ENCODE measurements at regions not wholly inside any gene's neighbourhood (a gene's known extent, or its start where the extent isn't known, plus 50 kb on each side); places are given as distances from the start of the nearest gene placed in this dataset.

DNA sequence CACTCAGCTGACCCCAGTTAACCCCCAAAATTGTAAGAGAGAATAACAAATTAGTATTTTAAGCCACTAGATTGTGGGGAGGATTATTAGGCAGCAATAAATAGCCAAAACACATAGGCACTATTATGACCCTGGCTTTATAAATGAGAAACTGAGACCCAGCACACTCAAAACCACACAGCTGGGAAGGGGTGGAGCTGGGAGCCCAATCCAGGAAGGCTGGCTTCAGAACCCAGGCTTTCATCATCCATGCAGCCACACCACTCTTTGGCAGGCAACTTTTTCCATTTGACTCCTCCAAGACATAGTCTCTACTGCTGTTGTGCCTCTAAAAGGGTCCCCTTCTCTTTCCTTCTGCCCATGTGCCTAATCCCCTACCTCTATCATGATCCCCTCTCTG lies 253.8 kb downstream of the DHX15 start:
- TF ChIP-seq, protein P1, sequence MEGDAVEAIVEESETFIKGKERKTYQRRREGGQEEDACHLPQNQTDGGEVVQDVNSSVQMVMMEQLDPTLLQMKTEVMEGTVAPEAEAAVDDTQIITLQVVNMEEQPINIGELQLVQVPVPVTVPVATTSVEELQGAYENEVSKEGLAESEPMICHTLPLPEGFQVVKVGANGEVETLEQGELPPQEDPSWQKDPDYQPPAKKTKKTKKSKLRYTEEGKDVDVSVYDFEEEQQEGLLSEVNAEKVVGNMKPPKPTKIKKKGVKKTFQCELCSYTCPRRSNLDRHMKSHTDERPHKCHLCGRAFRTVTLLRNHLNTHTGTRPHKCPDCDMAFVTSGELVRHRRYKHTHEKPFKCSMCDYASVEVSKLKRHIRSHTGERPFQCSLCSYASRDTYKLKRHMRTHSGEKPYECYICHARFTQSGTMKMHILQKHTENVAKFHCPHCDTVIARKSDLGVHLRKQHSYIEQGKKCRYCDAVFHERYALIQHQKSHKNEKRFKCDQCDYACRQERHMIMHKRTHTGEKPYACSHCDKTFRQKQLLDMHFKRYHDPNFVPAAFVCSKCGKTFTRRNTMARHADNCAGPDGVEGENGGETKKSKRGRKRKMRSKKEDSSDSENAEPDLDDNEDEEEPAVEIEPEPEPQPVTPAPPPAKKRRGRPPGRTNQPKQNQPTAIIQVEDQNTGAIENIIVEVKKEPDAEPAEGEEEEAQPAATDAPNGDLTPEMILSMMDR (IDR thresholded peaks at IDR 0.05; ENCODE audit: control insufficient read depth, extremely low read depth, insufficient read depth): no peak
- H3K4me3 ChIP-seq (ENCODE audit: low read depth, low read length): no peak overlapping the region
- DNase-seq (ENCODE audit: low read depth): no peak

DNA sequence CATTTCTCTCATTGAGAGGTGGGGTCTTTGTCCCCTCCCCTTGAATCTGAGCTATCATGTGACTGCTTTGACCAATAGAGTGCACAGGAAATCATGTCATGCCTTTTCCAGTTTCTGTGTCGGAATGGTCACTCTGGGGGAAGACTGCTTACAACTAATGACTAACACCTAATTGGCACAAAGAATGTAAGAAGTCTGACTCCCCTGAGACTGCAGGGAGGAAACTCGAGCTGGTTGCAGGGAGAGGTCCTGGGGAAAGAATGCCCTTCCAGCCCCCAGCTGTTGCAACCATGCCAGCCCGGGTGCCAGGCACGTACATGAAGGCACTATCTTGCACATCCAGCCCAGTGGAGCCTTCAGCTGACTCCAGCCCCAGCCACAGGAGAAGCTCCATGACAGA lies 254.2 kb downstream of the DHX15 start:
- H3K4me3 ChIP-seq (ENCODE audit: low read depth, low read length): no peak overlapping the region
- TF ChIP-seq, protein P1 (IDR thresholded peaks at IDR 0.05; ENCODE audit: control insufficient read depth, extremely low read depth, insufficient read depth): no peak
- no peak for DNase-seq (ENCODE audit: low read depth)

DNA sequence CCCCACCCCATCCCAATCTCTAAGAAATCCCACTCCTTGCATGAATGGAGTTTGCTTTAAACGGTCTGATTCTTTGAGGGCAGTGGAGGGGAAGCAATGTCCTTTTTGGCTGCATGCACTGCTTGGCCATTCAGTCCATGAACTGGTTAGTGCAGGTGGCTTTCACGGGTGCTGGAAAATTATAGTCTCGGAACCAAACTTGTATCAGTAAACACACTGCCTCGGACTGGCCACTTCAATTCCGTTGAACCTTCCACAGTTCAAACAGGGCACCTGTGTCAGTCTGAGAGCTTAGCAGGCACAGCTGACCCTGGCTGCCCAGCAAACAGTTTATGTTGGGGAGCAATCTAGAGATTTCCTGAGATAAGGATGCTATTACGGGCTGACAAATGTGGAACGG lies 255.6 kb downstream of the DHX15 start:
- no peak for DNase-seq (ENCODE audit: low read depth)
- H3K4me3 ChIP-seq (ENCODE audit: low read depth, low read length): no peak overlapping the region

DNA sequence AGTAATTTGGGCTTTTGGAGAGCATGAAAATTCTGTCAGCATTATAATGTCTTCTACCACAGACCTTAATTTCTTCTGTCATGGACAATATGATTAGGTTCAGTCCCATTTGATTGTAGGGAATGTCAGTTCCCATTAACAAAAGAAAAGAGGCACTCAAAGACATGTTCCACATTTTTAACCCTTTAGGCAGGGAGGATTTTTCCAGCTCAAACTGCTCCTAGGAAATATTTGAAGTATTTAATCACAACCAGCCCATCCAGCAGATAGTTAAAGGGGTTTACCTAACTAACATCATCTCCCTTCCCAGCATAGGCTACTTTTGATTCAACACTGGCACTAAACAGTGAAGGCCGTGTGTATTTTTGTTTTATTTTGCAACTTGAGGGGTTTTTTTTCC lies 256.0 kb downstream of the DHX15 start:
- no peak for DNase-seq (ENCODE audit: low read depth)
- H3K4me3 ChIP-seq (ENCODE audit: low read depth, low read length): no peak overlapping the region
- TF ChIP-seq, protein P1 (IDR thresholded peaks at IDR 0.05; ENCODE audit: control insufficient read depth, extremely low read depth, insufficient read depth): no peak

More for the DNA sequence above, 255.6 kb downstream of the DHX15 start:
- TF ChIP-seq, protein P1 (IDR thresholded peaks at IDR 0.05; ENCODE audit: control insufficient read depth, extremely low read depth, insufficient read depth): no peak

DNA sequence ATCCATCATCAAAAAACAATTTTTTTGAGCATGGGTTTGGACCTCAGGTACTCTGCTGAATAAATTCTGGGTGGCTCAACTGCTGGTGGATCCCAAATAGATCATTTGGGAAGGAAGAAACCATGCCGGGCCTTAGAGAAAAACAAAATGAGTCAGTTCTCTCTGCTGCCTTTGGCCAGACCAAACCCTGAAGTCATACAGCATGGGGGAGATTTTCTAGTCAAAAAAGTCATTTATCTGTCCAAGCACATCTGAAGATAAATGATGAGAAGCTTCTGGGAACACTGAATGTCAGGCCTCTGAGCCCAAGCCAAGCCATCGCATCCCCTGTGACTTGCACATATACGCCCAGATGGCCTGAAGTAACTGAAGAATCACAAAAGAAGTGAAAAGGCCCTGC lies 261.4 kb downstream of the DHX15 start:
- no peak overlapping the region for H3K4me3 ChIP-seq (ENCODE audit: low read depth, low read length)
- DNase-seq (ENCODE audit: low read depth): no peak
- TF ChIP-seq, protein P1 (IDR thresholded peaks at IDR 0.05; ENCODE audit: control insufficient read depth, extremely low read depth, insufficient read depth): no peak

DNA sequence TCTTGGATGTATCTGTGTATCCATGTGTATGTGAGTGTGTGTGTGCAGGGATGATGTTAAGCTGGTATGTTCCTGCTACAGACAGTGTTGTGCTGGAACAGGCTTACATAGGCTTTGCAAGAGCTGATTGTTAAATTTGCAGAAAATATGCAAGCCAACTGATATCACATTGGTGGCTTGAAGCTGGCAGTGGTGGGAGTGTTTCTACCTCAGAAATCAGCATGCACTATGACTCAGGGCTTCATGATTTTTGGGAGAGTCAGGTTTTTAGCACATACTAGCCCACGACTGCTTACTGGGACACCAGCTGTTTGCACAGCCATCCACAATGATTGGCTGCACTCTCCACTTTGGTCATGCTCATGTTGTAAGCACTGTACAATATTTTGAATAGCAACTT lies 261.8 kb downstream of the DHX15 start:
- no peak for DNase-seq (ENCODE audit: low read depth)
- TF ChIP-seq, protein P1 (IDR thresholded peaks at IDR 0.05; ENCODE audit: control insufficient read depth, extremely low read depth, insufficient read depth): no peak
- no peak overlapping the region for H3K4me3 ChIP-seq (ENCODE audit: low read depth, low read length)

DNA sequence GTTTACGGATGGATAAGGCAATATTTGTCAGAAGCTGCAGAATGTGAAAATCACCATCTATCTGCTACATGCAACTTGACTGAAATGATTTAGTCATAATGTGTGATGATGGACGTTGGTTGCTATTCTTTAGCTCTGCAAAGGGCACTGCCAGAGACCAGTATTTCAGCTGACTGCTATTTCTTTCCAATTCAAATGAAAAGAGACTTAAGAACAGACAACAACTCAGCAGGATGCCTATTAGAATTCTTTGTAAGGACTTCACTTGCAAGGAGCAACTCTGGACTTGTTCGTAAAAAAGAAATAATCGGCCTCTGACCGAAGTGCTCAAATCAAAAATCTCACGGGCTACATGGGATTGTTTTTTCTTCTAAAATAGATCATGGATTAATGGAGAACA lies 262.7 kb downstream of the DHX15 start:
- no peak for DNase-seq (ENCODE audit: low read depth)
- TF ChIP-seq, protein P1 (IDR thresholded peaks at IDR 0.05; ENCODE audit: control insufficient read depth, extremely low read depth, insufficient read depth): no peak
- H3K4me3 ChIP-seq (ENCODE audit: low read depth, low read length): no peak overlapping the region
